Omental fat pad (tissue), 3 donors: ENCODE measurements at regions not wholly inside any gene's neighbourhood (a gene's known extent, or its start where the extent isn't known, plus 50 kb on each side); places are given as distances from the start of the nearest gene placed in this dataset.

Experiments used
- ATAC-seq: fragments of 150-250 bp; one replicate; pipeline ENCODE4 v1.9.1; 2016; ENCODE audit warnings: mild to moderate bottlenecking, moderate library complexity; ENCODE audit not compliant: low FRiP score
- DNase-seq: peaks from one replicate; pipeline ENCODE4 v3.0.0-alpha.2; 2019; ENCODE audit warnings: low spot score
- TF ChIP-seq, protein P1 (sequence below), 3 donors: fragments of 450-650 bp; IDR thresholded peaks; one replicate each; pipeline ENCODE4 v1.5.1; 2016 to 2017; ENCODE audit warnings: antibody characterized with exemption in 3 of 3, mild to moderate bottlenecking in 3 of 3, moderate library complexity in 2 of 3

DNA sequence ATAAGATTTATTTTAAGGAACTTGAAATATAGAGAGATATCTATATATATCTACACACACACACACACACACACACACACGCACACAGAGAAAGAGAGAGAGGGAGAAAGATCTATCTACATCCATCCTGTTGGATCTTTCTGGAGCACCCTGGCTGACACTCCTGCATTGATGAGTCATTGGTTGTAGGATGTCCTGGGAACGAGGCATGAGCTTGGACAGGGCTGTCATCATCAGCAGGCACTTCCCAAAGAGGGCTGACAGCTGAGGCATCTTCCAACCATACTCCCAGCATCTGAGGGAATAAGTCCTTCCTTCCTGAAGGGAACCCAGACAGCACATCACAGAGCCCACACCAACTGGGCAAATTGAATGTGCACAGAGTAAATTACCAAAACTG lies 99.1 kb upstream of the ERG start:
- ATAC-seq (no peak), DNase-seq (no peak)
- TF ChIP-seq, protein P1, sequence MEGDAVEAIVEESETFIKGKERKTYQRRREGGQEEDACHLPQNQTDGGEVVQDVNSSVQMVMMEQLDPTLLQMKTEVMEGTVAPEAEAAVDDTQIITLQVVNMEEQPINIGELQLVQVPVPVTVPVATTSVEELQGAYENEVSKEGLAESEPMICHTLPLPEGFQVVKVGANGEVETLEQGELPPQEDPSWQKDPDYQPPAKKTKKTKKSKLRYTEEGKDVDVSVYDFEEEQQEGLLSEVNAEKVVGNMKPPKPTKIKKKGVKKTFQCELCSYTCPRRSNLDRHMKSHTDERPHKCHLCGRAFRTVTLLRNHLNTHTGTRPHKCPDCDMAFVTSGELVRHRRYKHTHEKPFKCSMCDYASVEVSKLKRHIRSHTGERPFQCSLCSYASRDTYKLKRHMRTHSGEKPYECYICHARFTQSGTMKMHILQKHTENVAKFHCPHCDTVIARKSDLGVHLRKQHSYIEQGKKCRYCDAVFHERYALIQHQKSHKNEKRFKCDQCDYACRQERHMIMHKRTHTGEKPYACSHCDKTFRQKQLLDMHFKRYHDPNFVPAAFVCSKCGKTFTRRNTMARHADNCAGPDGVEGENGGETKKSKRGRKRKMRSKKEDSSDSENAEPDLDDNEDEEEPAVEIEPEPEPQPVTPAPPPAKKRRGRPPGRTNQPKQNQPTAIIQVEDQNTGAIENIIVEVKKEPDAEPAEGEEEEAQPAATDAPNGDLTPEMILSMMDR (IDR thresholded peaks at IDR 0.05) = no peak

DNA sequence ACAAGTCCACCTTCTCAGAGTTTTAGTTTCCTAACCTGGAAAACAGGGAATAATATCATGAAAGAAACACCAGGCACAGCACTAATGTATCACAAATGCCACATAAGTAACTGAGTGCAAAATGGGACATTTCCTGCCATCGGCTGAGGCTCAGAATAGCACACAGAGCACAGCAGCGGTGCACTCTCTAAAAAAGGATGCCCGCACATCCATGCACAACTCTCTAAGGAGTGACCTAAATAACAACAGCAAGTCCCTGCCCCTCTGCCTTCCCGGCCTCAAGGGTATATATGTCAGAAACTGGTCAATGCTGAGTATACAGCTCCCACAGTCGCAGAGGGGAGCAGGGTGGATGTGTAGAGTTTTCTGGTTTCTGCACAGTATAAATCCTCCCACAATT lies 100.1 kb upstream of the ERG start:
- TF ChIP-seq, protein P1 (IDR thresholded peaks at IDR 0.05) = no peak
- DNase-seq = no peak
- ATAC-seq = no peak

DNA sequence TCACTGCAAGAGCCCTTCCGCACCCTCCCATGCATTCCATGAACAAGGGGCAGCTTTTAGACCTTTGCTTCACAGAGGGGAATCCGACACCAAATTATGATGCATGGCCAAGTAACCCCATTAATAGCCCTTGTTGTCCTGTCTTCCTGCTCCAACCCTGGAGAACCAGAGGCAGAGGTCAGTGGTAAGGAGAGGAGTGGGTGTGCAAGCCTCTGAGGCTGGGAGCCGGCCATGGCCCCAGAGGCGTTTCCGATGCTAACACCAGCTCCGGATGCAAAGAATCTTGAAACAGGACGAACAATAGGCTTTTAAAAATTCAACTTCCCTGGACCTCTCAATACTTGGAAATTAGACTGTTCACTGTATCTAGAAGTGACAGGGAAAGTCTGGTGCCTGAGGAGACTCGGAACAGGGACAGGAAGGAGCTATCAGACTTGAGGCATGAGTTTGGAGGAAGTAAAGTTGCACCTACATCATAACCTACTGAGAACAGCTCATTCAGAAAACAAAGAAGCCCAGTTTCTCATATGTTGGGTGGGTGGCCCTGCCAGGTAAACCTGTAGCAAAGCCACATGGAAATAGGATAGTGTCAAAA lies 101.2 kb upstream of the ERG start:
- TF ChIP-seq, protein P1 (IDR thresholded peaks at IDR 0.05) = no peak
- ATAC-seq = no peak
- DNase-seq = no peak

DNA sequence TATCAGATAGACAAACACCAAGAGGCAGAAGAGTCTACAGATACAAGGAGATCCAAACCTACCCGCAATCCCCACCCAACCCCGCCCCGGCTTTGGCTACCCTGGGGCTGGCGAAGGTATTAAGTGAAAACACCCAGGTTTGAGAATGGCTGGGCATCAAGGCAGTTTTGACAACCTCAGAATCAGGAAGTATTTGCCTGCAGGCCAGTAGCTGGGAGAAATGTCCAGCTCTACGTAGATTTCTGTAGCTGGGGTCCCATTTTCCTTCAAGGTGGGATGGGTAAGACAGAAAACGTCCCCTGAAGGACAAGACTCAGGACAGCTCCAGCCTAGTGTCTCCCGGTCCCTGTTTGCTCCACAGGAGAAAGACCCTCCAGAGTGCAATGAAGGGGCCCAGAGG lies 101.8 kb upstream of the ERG start:
- no peak for DNase-seq
- ATAC-seq = no peak
- TF ChIP-seq, protein P1 (IDR thresholded peaks at IDR 0.05) = no peak

DNA sequence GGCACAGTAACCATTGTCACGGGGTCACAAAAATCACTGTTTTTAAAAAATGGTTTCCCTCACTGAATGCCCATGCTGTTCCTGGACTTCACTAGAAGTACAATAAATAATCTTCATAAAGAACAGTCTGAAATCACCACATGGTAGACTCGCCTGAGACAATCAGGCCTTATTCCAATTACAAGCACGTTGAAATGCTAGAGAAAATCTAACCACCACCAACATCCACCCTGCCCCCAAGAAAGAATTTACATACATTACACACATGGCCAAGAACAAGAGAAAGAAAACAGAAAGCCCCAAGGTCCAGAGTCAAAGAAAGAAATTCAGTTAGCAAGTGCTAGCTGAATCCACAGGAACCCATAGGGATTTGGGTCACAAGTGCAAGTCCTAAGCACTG lies 107.0 kb upstream of the ERG start:
- TF ChIP-seq, protein P1 (IDR thresholded peaks at IDR 0.05) = no peak
- DNase-seq (no peak), ATAC-seq (no peak)

DNA sequence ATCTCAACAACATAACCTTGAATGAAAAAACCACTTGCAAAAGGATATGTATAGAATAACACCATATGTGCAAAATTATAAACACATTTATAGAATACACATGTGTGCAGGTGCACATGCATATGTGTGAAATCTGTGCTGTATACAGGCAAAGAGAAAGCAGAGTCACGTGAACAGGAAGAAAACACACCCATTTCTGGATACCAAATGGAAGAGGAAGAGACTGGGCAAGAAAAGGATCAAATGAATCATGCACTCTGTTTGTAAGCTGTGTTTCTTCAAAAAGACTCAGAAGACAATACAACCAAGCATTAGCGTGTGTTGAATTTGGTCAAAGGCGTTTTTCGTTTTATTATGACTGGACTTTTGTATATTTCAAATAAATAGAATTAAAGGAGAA lies 111.3 kb upstream of the ERG start:
- TF ChIP-seq, protein P1 (IDR thresholded peaks at IDR 0.05) = no peak
- no peak for ATAC-seq

DNA sequence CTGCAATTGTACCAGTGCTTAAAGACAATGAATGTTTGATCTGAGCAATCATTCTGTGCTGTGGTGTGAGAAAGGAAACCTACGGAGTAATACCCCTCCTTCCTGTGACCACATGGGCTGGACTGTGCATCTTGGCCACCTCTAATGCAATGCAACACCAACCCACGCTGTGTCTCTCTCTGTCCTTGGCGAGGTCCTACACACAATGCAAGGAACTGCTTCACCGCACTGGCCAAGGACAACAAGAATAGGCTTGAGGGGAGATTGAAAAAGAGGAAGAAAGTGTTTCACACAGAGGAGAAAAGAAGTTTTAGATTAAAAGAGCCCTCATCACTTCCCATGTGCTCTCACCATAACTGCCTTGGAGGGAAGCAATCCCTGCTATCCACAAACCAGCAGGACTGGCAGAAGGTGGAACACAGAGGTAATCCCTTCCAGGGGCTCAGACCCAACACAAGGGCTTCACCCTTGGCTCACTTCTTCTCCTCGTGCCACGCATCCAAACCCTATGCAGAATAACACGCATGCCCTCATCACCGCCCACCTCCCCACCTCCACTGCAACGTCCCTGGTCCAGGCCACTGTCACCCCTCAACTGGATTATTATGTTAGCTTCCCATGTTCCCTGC lies 112.5 kb upstream of the ERG start:
- TF ChIP-seq, protein P1 (IDR thresholded peaks at IDR 0.05) = no peak
- DNase-seq (no peak), ATAC-seq (no peak)

More for the DNA sequence above, 111.3 kb upstream of the ERG start:
- no peak for DNase-seq
